SU-DHL-6 (cell line): ENCODE measurements at regions not wholly inside any gene's neighbourhood (a gene's known extent, or its start where the extent isn't known, plus 50 kb on each side); places are given as distances from the start of the nearest gene placed in this dataset.

ENCODE experiments used
- CTCF ChIP-seq: fragments of 200-600 bp; sonication (generic); IDR thresholded peaks from one replicate; pipeline ENCODE4 v1.5.1; 2017; ENCODE audit warnings: antibody characterized with exemption, mild to moderate bottlenecking, low read length, moderate library complexity; ENCODE audit not compliant: insufficient read depth, poor library complexity, severe bottlenecking
- EZH2phosphoT487 ChIP-seq: fragments of 200-600 bp; sonication (generic), shearing (Covaris generic); conservative IDR thresholded peaks from 2 replicates; pipeline ENCODE4 v1.6.1; 2018; ENCODE audit warnings: mild to moderate bottlenecking, antibody characterized with exemption, low read length, moderate library complexity, mixed read lengths

- TF ChIP-seq EZH2phosphoT487 (no peak), CTCF (no peak)
These were observed 227.8 kb downstream of the PTGER3 start for GRCh38 chr1:70819785-70820184.
